MM.1S (cell line): ENCODE measurements at regions not wholly inside any gene's neighbourhood (a gene's known extent, or its start where the extent isn't known, plus 50 kb on each side); places are given as distances from the start of the nearest gene placed in this dataset.

Experiments
- DNase-seq: peaks from one replicate; pipeline ENCODE4 v3.0.0-alpha.2; 2015
- H2AFZ ChIP-seq: fragments of 300-600 bp; sonication (generic); 2 replicates; pipeline ENCODE4 v1.6.0; 2016; ENCODE audit warnings: antibody characterized with exemption, low read length
- H3F3A ChIP-seq: fragments of 300-600 bp; sonication (generic); 2 replicates; pipeline ENCODE4 v1.6.1; 2016; ENCODE audit warnings: mild to moderate bottlenecking, antibody characterized with exemption, low read length, moderate library complexity, mixed read lengths; ENCODE audit not compliant: insufficient read depth
- H3K27ac ChIP-seq: fragments of 300-600 bp; sonication (generic); 2 replicates; pipeline ENCODE4 v1.5.1; 2016; ENCODE audit warnings: mild to moderate bottlenecking, low read length
- H3K27me3 ChIP-seq: fragments of 300-600 bp; sonication (generic); replicated peaks from 2 replicates; pipeline ENCODE4 v1.6.0; 2016; ENCODE audit warnings: low read length; ENCODE audit not compliant: insufficient read depth
- H3K36me3 ChIP-seq: fragments of 300-600 bp; sonication (generic); replicated peaks from 2 replicates; pipeline ENCODE4 v1.6.1; 2016; ENCODE audit warnings: mild to moderate bottlenecking, low read length, mixed read lengths; ENCODE audit not compliant: insufficient read depth
- H3K4me1 ChIP-seq: fragments of 300-600 bp; sonication (generic); 2 replicates; pipeline ENCODE4 v1.6.1; 2016; ENCODE audit warnings: low read length, mixed read lengths
- H3K4me2 ChIP-seq: fragments of 300-600 bp; sonication (generic); 2 replicates; pipeline ENCODE4 v1.6.0; 2016; ENCODE audit warnings: low read depth, low read length
- H3K4me3 ChIP-seq: fragments of 300-600 bp; sonication (generic); 2 replicates; pipeline ENCODE4 v1.5.1; 2016; ENCODE audit warnings: low read length, mixed read lengths
- H3K79me2 ChIP-seq: fragments of 300-600 bp; sonication (generic); 2 replicates; pipeline ENCODE4 v1.6.1; 2016; ENCODE audit warnings: mixed run types, low read length, mixed read lengths
- H3K9ac ChIP-seq: fragments of 300-600 bp; sonication (generic); 2 replicates; pipeline ENCODE4 v1.6.1; 2016; ENCODE audit warnings: low read length, mixed read lengths
- H3K9me2 ChIP-seq: fragments of 300-600 bp; sonication (generic); replicated peaks from 2 replicates; pipeline ENCODE4 v1.6.1; 2016; ENCODE audit warnings: mild to moderate bottlenecking, low read length, mixed read lengths; ENCODE audit not compliant: insufficient read depth
- H3K9me3 ChIP-seq: fragments of 300-600 bp; sonication (generic); replicated peaks from 2 replicates; pipeline ENCODE4 v1.6.1; 2016; ENCODE audit warnings: mild to moderate bottlenecking, low read length, mixed read lengths; ENCODE audit not compliant: insufficient read depth
- H4K20me1 ChIP-seq: fragments of 300-600 bp; sonication (generic); 2 replicates; pipeline ENCODE4 v1.6.1; 2016; ENCODE audit warnings: mild to moderate bottlenecking, low read length, moderate library complexity, mixed read lengths; ENCODE audit not compliant: insufficient read depth
- EZH2 ChIP-seq: fragments of 300-600 bp; sonication (generic); optimal IDR thresholded peaks from 2 replicates; pipeline ENCODE3; 2017; ENCODE audit warnings: low read depth, mild to moderate bottlenecking, antibody characterized with exemption, low read length, mixed read lengths
- EZH2phosphoT487 ChIP-seq: fragments of 300-600 bp; sonication (generic); IDR thresholded peaks from 2 replicates; pipeline ENCODE4 v1.6.1; 2018; ENCODE audit warnings: antibody characterized with exemption, low read length
- TF ChIP-seq, protein P1 (sequence below): fragments of 300-600 bp; sonication (generic); IDR thresholded peaks from 2 replicates; pipeline ENCODE4 v1.5.1; 2016; ENCODE audit warnings: antibody characterized with exemption, low read length, mixed read lengths

- Histone ChIP-seq H3F3A (no peaks in the 10 kb centered on the region), H3K4me1 (peaks cover 18% of the 10 kb centered on the region), H3K27me3 (no peaks in the 10 kb centered on the region), H2AFZ (no peak overlapping the region), H3K9me3 (no peaks in the 10 kb centered on the region), H3K4me3 (no peak overlapping the region), H4K20me1 (no peaks in the 10 kb centered on the region), H3K79me2 (no peaks in the 10 kb centered on the region), H3K36me3 (no peaks in the 10 kb centered on the region), H3K9me2 (no peaks in the 10 kb centered on the region), H3K27ac (no peak overlapping the region), H3K9ac (no peak overlapping the region), H3K4me2 (no peak overlapping the region)
- TF ChIP-seq EZH2 (no peak), EZH2phosphoT487 (no peak)
- TF ChIP-seq, protein P1, sequence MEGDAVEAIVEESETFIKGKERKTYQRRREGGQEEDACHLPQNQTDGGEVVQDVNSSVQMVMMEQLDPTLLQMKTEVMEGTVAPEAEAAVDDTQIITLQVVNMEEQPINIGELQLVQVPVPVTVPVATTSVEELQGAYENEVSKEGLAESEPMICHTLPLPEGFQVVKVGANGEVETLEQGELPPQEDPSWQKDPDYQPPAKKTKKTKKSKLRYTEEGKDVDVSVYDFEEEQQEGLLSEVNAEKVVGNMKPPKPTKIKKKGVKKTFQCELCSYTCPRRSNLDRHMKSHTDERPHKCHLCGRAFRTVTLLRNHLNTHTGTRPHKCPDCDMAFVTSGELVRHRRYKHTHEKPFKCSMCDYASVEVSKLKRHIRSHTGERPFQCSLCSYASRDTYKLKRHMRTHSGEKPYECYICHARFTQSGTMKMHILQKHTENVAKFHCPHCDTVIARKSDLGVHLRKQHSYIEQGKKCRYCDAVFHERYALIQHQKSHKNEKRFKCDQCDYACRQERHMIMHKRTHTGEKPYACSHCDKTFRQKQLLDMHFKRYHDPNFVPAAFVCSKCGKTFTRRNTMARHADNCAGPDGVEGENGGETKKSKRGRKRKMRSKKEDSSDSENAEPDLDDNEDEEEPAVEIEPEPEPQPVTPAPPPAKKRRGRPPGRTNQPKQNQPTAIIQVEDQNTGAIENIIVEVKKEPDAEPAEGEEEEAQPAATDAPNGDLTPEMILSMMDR: no peak
- DNase-seq: no peak
Observed at GRCh38 chr18:45487581-45487980, 127.7 kb upstream of the SLC14A2 start.

DNA sequence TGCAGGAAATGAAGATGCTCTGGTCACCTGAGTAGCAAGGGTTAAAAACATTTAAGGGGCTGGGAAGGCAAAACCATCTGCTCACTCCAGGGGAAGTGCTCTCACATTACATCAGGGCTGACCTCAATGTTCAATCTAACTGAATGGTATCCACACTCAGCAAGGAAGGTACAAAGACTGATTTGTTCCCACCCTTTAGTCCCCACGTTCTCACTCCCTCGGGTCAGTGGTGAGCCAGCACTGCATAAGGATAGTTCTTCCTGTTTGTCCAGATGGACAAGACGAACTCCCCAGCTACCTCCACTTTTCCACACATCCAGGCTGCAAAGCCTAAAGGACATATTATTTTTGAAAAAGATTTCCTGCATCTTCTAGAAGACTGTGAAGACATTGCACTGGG, 126.6 kb upstream of the SLC14A2 start:
- no peak overlapping the region for H3K4me3 ChIP-seq
- TF ChIP-seq, protein P1: no peak
- TF ChIP-seq EZH2: no peak
- TF ChIP-seq EZH2phosphoT487: no peak
- H3K9me3 ChIP-seq: no peaks in the 10 kb centered on the region
- no peaks in the 10 kb centered on the region for H3F3A ChIP-seq
- H3K4me2 ChIP-seq: no peak overlapping the region
- no peak for DNase-seq
- H2AFZ ChIP-seq: no peak overlapping the region
- H3K27ac ChIP-seq: no peak overlapping the region
- H3K9me2 ChIP-seq: no peaks in the 10 kb centered on the region
- no peaks in the 10 kb centered on the region for H3K36me3 ChIP-seq
- H3K4me1 ChIP-seq: peaks cover 16% of the 10 kb centered on the region
- no peaks in the 10 kb centered on the region for H4K20me1 ChIP-seq
- no peaks in the 10 kb centered on the region for H3K27me3 ChIP-seq
- H3K9ac ChIP-seq: no peak overlapping the region
- no peaks in the 10 kb centered on the region for H3K79me2 ChIP-seq

- no peak for DNase-seq
- Histone ChIP-seq H3K79me2 (no peaks in the 10 kb centered on the region), H3K4me3 (no peak overlapping the region), H3K4me2 (no peak overlapping the region), H2AFZ (no peak overlapping the region), H3F3A (no peaks in the 10 kb centered on the region), H3K36me3 (no peaks in the 10 kb centered on the region), H3K9me2 (no peaks in the 10 kb centered on the region), H3K9ac (no peak overlapping the region), H3K4me1 (peaks cover 15% of the 10 kb centered on the region), H3K9me3 (no peaks in the 10 kb centered on the region), H3K27ac (no peak overlapping the region), H3K27me3 (no peaks in the 10 kb centered on the region), H4K20me1 (no peaks in the 10 kb centered on the region)
- TF ChIP-seq EZH2 (no peak), EZH2phosphoT487 (no peak)
- TF ChIP-seq, protein P1: no peak
Observed at GRCh38 chr18:45493830-45494229, 121.4 kb upstream of the SLC14A2 start.

DNA sequence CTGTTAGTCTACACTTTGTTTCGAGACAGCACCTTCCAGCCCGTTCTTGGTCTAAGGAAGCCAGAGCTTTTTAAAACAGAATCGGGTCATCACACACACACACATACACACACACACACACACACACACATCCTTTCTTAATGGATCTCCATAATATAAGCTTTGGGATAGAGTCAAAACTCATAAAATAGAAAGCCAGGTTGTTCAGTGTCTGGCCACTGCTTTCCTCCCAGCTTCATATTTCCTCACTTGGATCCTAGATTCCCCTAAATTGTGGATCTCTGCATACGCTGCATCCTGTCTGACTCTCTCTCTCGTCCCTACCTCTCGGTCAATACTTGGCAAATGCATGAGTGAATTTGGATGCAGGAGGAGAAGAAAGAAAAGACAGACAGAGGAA, 120.5 kb upstream of the SLC14A2 start:
- H3K4me1 ChIP-seq: peaks cover 5% of the 10 kb centered on the region
- H2AFZ ChIP-seq: no peak overlapping the region
- H4K20me1 ChIP-seq: no peaks in the 10 kb centered on the region
- H3K79me2 ChIP-seq: no peaks in the 10 kb centered on the region
- H3K4me2 ChIP-seq: no peak overlapping the region
- no peak for TF ChIP-seq EZH2
- TF ChIP-seq EZH2phosphoT487: no peak
- TF ChIP-seq, protein P1: no peak
- DNase-seq: no peak
- no peaks in the 10 kb centered on the region for H3K9me2 ChIP-seq
- no peaks in the 10 kb centered on the region for H3K9me3 ChIP-seq
- no peaks in the 10 kb centered on the region for H3K27me3 ChIP-seq
- no peaks in the 10 kb centered on the region for H3K36me3 ChIP-seq
- H3K27ac ChIP-seq: no peak overlapping the region
- no peak overlapping the region for H3K4me3 ChIP-seq
- no peak overlapping the region for H3K9ac ChIP-seq
- H3F3A ChIP-seq: no peaks in the 10 kb centered on the region
